ENCODE measurements at regions not wholly inside any gene's neighbourhood (a gene's known extent, or its start where the extent isn't known, plus 50 kb on each side); places are given as distances from the start of the nearest gene placed in this dataset.

GRCh38 chr5:74206579-74207550, 433.7 kb downstream of the ENC1 start:
- Histone ChIP-seq H3K27me3 (ENCODE audit: control insufficient read depth, insufficient read depth, low read length) (no peaks in the 10 kb centered on the region), H3K36me3 (ENCODE audit: control insufficient read depth, insufficient read depth, low read length) (no peaks in the 10 kb centered on the region), H3K4me3 (ENCODE audit: low read depth, low read length) (no peak overlapping the region)
- TF ChIP-seq CTCF (IDR thresholded peaks at IDR 0.05; ENCODE audit: insufficient read depth, low read length, severe bottlenecking), result no peak
- peak; percentile 76 for DNase-seq (ENCODE audit: low read depth)
- FAIRE-seq, result no peak

GRCh38 chr5:74205767-74206578, 434.6 kb downstream of the ENC1 start:
- no peak for DNase-seq (ENCODE audit: low read depth)
- FAIRE-seq, result no peak
- no peak overlapping the region for H3K4me3 ChIP-seq (ENCODE audit: low read depth, low read length)
- no peaks in the 10 kb centered on the region for H3K27me3 ChIP-seq (ENCODE audit: control insufficient read depth, insufficient read depth, low read length)
- no peak for TF ChIP-seq CTCF (IDR thresholded peaks at IDR 0.05; ENCODE audit: insufficient read depth, low read length, severe bottlenecking)
- no peaks in the 10 kb centered on the region for H3K36me3 ChIP-seq (ENCODE audit: control insufficient read depth, insufficient read depth, low read length)

- no peak overlapping the region for H3K4me3 ChIP-seq (ENCODE audit: low read depth, low read length)
- FAIRE-seq (no peak), DNase-seq (ENCODE audit: low read depth) (peak; percentile 69)
- H3K36me3 ChIP-seq (ENCODE audit: control insufficient read depth, insufficient read depth, low read length), result no peaks in the 10 kb centered on the region
- H3K27me3 ChIP-seq (ENCODE audit: control insufficient read depth, insufficient read depth, low read length), result no peaks in the 10 kb centered on the region
- TF ChIP-seq CTCF (IDR thresholded peaks at IDR 0.05; ENCODE audit: insufficient read depth, low read length, severe bottlenecking), result peak; percentile 12
Measured at GRCh38 chr5:74201334-74202081, 439.0 kb downstream of the ENC1 start.

GRCh38 chr5:74200560-74200959, 440.0 kb downstream of the ENC1 start:
- peak; percentile 43 for FAIRE-seq

More at GRCh38 chr5:74200560-74200959, 440.0 kb downstream of the ENC1 start:
- no peak for DNase-seq (ENCODE audit: low read depth)
- no peak overlapping the region for H3K4me3 ChIP-seq (ENCODE audit: low read depth, low read length)
- TF ChIP-seq CTCF (IDR thresholded peaks at IDR 0.05; ENCODE audit: insufficient read depth, low read length, severe bottlenecking), result no peak
- no peaks in the 10 kb centered on the region for H3K36me3 ChIP-seq (ENCODE audit: control insufficient read depth, insufficient read depth, low read length)
- no peaks in the 10 kb centered on the region for H3K27me3 ChIP-seq (ENCODE audit: control insufficient read depth, insufficient read depth, low read length)

All from bronchial epithelial cell (primary cell).